ENCODE measurements at regions not wholly inside any gene's neighbourhood (a gene's known extent, or its start where the extent isn't known, plus 50 kb on each side); places are given as distances from the start of the nearest gene placed in this dataset.

- TF ChIP-seq POLR2A (IDR thresholded peaks at IDR 0.05) = no peak
- no peak for TF ChIP-seq CTCF (IDR thresholded peaks at IDR 0.05)
Observed at GRCh38 chr5:8634219-8634618, 765.3 kb downstream of the MTRR start.

Data from heart left ventricle (tissue), 13 donors.